GM12873 (cell line): ENCODE measurements at regions not wholly inside any gene's neighbourhood (a gene's known extent, or its start where the extent isn't known, plus 50 kb on each side); places are given as distances from the start of the nearest gene placed in this dataset.

Source experiments
- TF ChIP-seq, protein P1 (sequence below): IDR thresholded peaks from 2 replicates; pipeline ENCODE4 v1.5.1; 2012; ENCODE audit warnings: low read depth, mild to moderate bottlenecking, moderate library complexity, low read length, control low read depth; ENCODE audit not compliant: insufficient read depth; ENCODE audit errors: missing control alignments

DNA sequence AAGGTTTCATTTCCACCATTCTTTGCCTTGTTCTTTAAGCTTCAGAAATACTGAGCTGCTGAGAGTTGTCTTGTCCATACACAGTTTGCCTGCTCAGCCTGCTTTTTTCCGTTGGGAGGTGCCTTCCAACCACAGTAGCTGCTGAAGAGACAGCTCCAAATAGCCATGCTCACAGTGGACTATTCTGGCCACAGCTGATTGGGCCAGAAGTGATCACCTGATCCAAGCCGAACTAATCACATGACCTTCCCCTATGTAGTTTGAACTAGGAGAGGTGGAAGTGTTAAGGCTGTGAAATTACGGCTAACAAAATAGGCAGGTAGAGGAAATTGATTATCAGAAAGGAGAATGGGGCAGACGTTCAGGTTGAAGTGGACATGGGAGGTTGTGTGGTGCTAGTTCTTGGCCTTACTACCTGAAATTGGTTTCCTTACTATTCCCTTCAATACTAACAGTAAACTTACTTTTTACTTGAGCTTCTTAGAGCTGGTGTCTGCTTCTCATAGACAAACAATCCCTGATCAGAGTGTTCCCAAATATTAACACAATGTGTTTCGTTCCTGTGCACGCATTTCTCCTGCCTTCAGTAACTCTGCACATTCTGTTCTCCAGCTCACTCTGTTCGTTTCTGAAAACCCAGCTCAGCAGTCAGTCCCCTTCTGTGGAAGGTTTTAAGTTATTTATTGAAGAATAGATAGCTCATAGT lies 136.1 kb downstream of the RWDD3 start:
- TF ChIP-seq, protein P1, sequence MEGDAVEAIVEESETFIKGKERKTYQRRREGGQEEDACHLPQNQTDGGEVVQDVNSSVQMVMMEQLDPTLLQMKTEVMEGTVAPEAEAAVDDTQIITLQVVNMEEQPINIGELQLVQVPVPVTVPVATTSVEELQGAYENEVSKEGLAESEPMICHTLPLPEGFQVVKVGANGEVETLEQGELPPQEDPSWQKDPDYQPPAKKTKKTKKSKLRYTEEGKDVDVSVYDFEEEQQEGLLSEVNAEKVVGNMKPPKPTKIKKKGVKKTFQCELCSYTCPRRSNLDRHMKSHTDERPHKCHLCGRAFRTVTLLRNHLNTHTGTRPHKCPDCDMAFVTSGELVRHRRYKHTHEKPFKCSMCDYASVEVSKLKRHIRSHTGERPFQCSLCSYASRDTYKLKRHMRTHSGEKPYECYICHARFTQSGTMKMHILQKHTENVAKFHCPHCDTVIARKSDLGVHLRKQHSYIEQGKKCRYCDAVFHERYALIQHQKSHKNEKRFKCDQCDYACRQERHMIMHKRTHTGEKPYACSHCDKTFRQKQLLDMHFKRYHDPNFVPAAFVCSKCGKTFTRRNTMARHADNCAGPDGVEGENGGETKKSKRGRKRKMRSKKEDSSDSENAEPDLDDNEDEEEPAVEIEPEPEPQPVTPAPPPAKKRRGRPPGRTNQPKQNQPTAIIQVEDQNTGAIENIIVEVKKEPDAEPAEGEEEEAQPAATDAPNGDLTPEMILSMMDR, result no peak

- TF ChIP-seq, protein P1, result no peak
Measured at GRCh38 chr1:95370691-95371562, 136.9 kb downstream of the RWDD3 start.

- TF ChIP-seq, protein P1, result no peak
Measured at GRCh38 chr1:95371666-95372282, 137.8 kb downstream of the RWDD3 start.

GRCh38 chr1:95375174-95375573 lies 141.2 kb downstream of the RWDD3 start:
- TF ChIP-seq, protein P1, result no peak

- TF ChIP-seq, protein P1, result no peak
Measured at GRCh38 chr1:95380909-95381308, 146.9 kb downstream of the RWDD3 start.

- TF ChIP-seq, protein P1, result no peak
Measured at GRCh38 chr1:95382000-95382786, 148.2 kb downstream of the RWDD3 start.
